Prostate gland (tissue), 2 donors: ENCODE measurements at regions not wholly inside any gene's neighbourhood (a gene's known extent, or its start where the extent isn't known, plus 50 kb on each side); places are given as distances from the start of the nearest gene placed in this dataset.

Experiments
- POLR2A ChIP-seq: fragments of 450-650 bp; IDR thresholded peaks from one replicate; pipeline ENCODE4 v1.6.1; 2016; ENCODE audit warnings: antibody characterized with exemption, mild to moderate bottlenecking
- POLR2AphosphoS5 ChIP-seq: sonication (generic); formaldehyde crosslinking; IDR thresholded peaks from one replicate; pipeline ENCODE4 v1.6.1; 2017; ENCODE audit warnings: antibody characterized with exemption
- TF ChIP-seq, protein P1 (sequence below), 4 experiments: fragments of 200-600 bp in 2 of 4; fragments of 450-650 bp in 2 of 4; sonication (generic) in 2 of 4; IDR thresholded peaks; 1 replicate in 3 of 4; 2 replicates in 1 of 4; pipeline ENCODE4 v1.5.1; 2016 to 2019; ENCODE audit warnings: antibody characterized with exemption in 4 of 4, mild to moderate bottlenecking in 2 of 4, moderate library complexity in 2 of 4

GRCh38 chr21:27314131-27314530 is 347.2 kb upstream of the ADAMTS5 start:
- TF ChIP-seq, protein P1, sequence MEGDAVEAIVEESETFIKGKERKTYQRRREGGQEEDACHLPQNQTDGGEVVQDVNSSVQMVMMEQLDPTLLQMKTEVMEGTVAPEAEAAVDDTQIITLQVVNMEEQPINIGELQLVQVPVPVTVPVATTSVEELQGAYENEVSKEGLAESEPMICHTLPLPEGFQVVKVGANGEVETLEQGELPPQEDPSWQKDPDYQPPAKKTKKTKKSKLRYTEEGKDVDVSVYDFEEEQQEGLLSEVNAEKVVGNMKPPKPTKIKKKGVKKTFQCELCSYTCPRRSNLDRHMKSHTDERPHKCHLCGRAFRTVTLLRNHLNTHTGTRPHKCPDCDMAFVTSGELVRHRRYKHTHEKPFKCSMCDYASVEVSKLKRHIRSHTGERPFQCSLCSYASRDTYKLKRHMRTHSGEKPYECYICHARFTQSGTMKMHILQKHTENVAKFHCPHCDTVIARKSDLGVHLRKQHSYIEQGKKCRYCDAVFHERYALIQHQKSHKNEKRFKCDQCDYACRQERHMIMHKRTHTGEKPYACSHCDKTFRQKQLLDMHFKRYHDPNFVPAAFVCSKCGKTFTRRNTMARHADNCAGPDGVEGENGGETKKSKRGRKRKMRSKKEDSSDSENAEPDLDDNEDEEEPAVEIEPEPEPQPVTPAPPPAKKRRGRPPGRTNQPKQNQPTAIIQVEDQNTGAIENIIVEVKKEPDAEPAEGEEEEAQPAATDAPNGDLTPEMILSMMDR (IDR thresholded peaks at IDR 0.05) = no peak
- TF ChIP-seq POLR2AphosphoS5 (no peak), POLR2A (no peak)
